ENCODE measurements at regions not wholly inside any gene's neighbourhood (a gene's known extent, or its start where the extent isn't known, plus 50 kb on each side); places are given as distances from the start of the nearest gene placed in this dataset.

GRCh38 chr1:82534996-82535395, 734.3 kb downstream of the ADGRL2 start:
- TF ChIP-seq CTCF (IDR thresholded peaks at IDR 0.05) (no peak), POLR2A (IDR thresholded peaks at IDR 0.05) (no peak)

Data from Peyer's patch (tissue), 4 donors.